RWPE2 (cell line): ENCODE measurements at regions not wholly inside any gene's neighbourhood (a gene's known extent, or its start where the extent isn't known, plus 50 kb on each side); places are given as distances from the start of the nearest gene placed in this dataset.
"Not testable (repeated sequence)": the region's sequence is repeated elsewhere in the genome, so short reads cannot be mapped to it uniquely, and the experiment has no call there.

Experiments
- ATAC-seq: fragments of 200-7000 bp; cut with Tn5 transposase; 3 replicates; pipeline ENCODE4 v1.9.1; 2021; ENCODE audit warnings: low read depth
- DNase-seq: peaks from one replicate; pipeline ENCODE4 v3.0.0-alpha.2; 2020; ENCODE audit warnings: low spot score
- H3K27ac ChIP-seq: fragments of 450-650 bp; 2 replicates; pipeline ENCODE4 v1.5.1; 2017; ENCODE audit warnings: mild to moderate bottlenecking; ENCODE audit not compliant: poor library complexity, severe bottlenecking
- H3K27me3 ChIP-seq: fragments of 250-450 bp; sonication (Bioruptor Pico); 2 replicates; pipeline ENCODE4 v1.5.1; 2021; ENCODE audit warnings: mild to moderate bottlenecking, moderate library complexity; ENCODE audit not compliant: insufficient read depth, poor library complexity, severe bottlenecking
- H3K36me3 ChIP-seq: fragments of 250-450 bp; sonication (Bioruptor Pico); 2 replicates; pipeline ENCODE4 v1.5.1; 2020; ENCODE audit warnings: low read depth, mild to moderate bottlenecking, moderate library complexity
- H3K4me1 ChIP-seq: fragments of 250-450 bp; sonication (Bioruptor Pico); 2 replicates; pipeline ENCODE4 v1.5.1; 2021; ENCODE audit warnings: mild to moderate bottlenecking, moderate library complexity; ENCODE audit not compliant: insufficient read depth, poor library complexity, severe bottlenecking
- H3K4me3 ChIP-seq: fragments of 250-450 bp; sonication (Bioruptor Pico); 2 replicates; pipeline ENCODE4 v1.5.1; 2021; ENCODE audit warnings: mild to moderate bottlenecking, moderate library complexity; ENCODE audit not compliant: severe bottlenecking
- H3K9me3 ChIP-seq: fragments of 250-450 bp; sonication (Bioruptor Pico); 2 replicates; pipeline ENCODE4 v1.5.1; 2021; ENCODE audit warnings: mild to moderate bottlenecking, moderate library complexity; ENCODE audit not compliant: severe bottlenecking
- CTCF ChIP-seq: fragments of 450-650 bp; IDR thresholded peaks from one replicate; pipeline ENCODE4 v1.5.1; 2017; ENCODE audit warnings: mild to moderate bottlenecking, moderate library complexity; ENCODE audit not compliant: poor library complexity, severe bottlenecking

- H3K36me3 ChIP-seq, result no peaks in the 10 kb centered on the region
- no peak for DNase-seq
- H3K4me3 ChIP-seq, result no peak overlapping the region
- no peak for TF ChIP-seq CTCF
- no peaks in the 10 kb centered on the region for H3K4me1 ChIP-seq
- H3K27ac ChIP-seq, result no peak overlapping the region
- H3K27me3 ChIP-seq, result no peaks in the 10 kb centered on the region
- H3K9me3 ChIP-seq, result peaks cover 1% of the 10 kb centered on the region
- ATAC-seq, result no peak
These were observed 555.8 kb downstream of the ZNF385D start for GRCh38 chr3:21195203-21195602.

GRCh38 chr3:21194036-21194435 is 557.0 kb downstream of the ZNF385D start:
- DNase-seq, H3K4me3 ChIP-seq, H3K27ac ChIP-seq, H3K27me3 ChIP-seq, H3K36me3 ChIP-seq, H3K9me3 ChIP-seq, ATAC-seq, H3K4me1 ChIP-seq: not testable (repeated sequence)

GRCh38 chr3:21188459-21188858 is 562.6 kb downstream of the ZNF385D start:
- Histone ChIP-seq H3K9me3 (no peaks in the 10 kb centered on the region), H3K27me3 (no peaks in the 10 kb centered on the region), H3K4me1 (no peaks in the 10 kb centered on the region), H3K27ac (no peak overlapping the region), H3K4me3 (no peak overlapping the region), H3K36me3 (no peaks in the 10 kb centered on the region)
- no peak for DNase-seq
- TF ChIP-seq CTCF, result no peak
- ATAC-seq, result no peak

DNA sequence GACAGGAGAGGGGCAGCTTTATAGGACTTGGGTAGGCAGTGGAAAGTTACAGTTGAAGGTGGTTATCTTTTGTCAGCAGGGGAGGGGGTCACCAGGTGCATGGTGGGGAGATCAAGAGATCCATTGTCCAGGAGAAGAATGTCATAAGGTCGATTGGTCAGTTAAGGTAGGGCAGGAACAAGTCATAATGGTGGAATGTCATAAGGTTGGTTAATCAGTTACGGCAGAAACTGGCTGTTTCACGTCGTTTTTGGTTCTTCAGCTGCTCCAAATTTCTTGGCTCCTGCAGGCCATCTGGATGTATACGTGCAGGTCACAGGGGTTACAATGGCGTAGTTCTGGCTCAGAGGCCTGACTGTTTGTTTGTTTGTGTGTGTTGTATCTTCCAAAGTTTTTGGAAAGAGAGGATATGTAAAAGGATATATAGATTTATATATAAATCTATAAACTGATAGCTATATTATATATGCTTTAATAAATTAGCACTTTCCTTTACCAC is 565.1 kb downstream of the ZNF385D start:
- Histone ChIP-seq H3K36me3 (no peaks in the 10 kb centered on the region), H3K27ac (no peak overlapping the region), H3K27me3 (no peaks in the 10 kb centered on the region), H3K4me1 (no peaks in the 10 kb centered on the region), H3K4me3 (no peak overlapping the region), H3K9me3 (no peaks in the 10 kb centered on the region)
- no peak for TF ChIP-seq CTCF
- DNase-seq (no peak), ATAC-seq (no peak)

GRCh38 chr3:21174461-21174860 is 576.5 kb downstream of the ZNF385D start:
- Histone ChIP-seq H3K4me1 (no peaks in the 10 kb centered on the region), H3K9me3 (no peaks in the 10 kb centered on the region), H3K27me3 (no peaks in the 10 kb centered on the region), H3K4me3 (no peak overlapping the region), H3K36me3 (no peaks in the 10 kb centered on the region), H3K27ac (no peak overlapping the region)
- no peak for DNase-seq
- ATAC-seq, result no peak
- no peak for TF ChIP-seq CTCF
